Loucy (cell line): ENCODE measurements at regions not wholly inside any gene's neighbourhood (a gene's known extent, or its start where the extent isn't known, plus 50 kb on each side); places are given as distances from the start of the nearest gene placed in this dataset.

ENCODE experiments used
- H2AFZ ChIP-seq: fragments of 200-600 bp; sonication (generic); 2 replicates; pipeline ENCODE4 v1.6.0; 2016; ENCODE audit warnings: antibody characterized with exemption, mild to moderate bottlenecking, low read length, moderate library complexity
- H3F3A ChIP-seq: fragments of 200-600 bp; 2 replicates; pipeline ENCODE4 v1.6.0; 2016; ENCODE audit warnings: antibody characterized with exemption, low read depth, mild to moderate bottlenecking
- H3K27me3 ChIP-seq: fragments of 200-600 bp; sonication (generic); 2 replicates; pipeline ENCODE4 v1.6.1; 2014; ENCODE audit warnings: low read length, mild to moderate bottlenecking; ENCODE audit not compliant: insufficient read depth, poor library complexity, severe bottlenecking
- H3K36me3 ChIP-seq: fragments of 200-600 bp; sonication (generic); 2 replicates; pipeline ENCODE4 v1.6.1; 2016; ENCODE audit warnings: low read length; ENCODE audit not compliant: insufficient read depth
- H3K4me1 ChIP-seq: fragments of 200-600 bp; sonication (generic); 2 replicates; pipeline ENCODE4 v1.5.1; 2014; ENCODE audit warnings: low read length, mild to moderate bottlenecking; ENCODE audit not compliant: insufficient read depth, poor library complexity, severe bottlenecking
- H3K4me2 ChIP-seq: fragments of 200-600 bp; sonication (generic); 2 replicates; pipeline ENCODE4 v1.6.0; 2014; ENCODE audit warnings: antibody characterized with exemption, low read length, low read depth, mild to moderate bottlenecking; ENCODE audit not compliant: poor library complexity, severe bottlenecking
- H3K4me3 ChIP-seq: fragments of 200-600 bp; sonication (generic); 2 replicates; pipeline ENCODE4 v1.5.1; 2014; ENCODE audit warnings: low read length, mild to moderate bottlenecking, mixed read lengths; ENCODE audit not compliant: poor library complexity, severe bottlenecking
- H3K79me2 ChIP-seq: fragments of 200-600 bp; sonication (generic); 2 replicates; pipeline ENCODE4 v1.6.1; 2014; ENCODE audit warnings: low read length; ENCODE audit not compliant: insufficient read depth
- H3K9ac ChIP-seq: fragments of 200-600 bp; sonication (generic); 2 replicates; pipeline ENCODE4 v1.6.0; 2014; ENCODE audit warnings: mild to moderate bottlenecking, low read depth, low read length, moderate library complexity; ENCODE audit not compliant: poor library complexity, severe bottlenecking
- H3K9me2 ChIP-seq: fragments of 200-600 bp; sonication (generic); replicated peaks from 2 replicates; pipeline ENCODE4 v1.6.1; 2016; ENCODE audit warnings: low read depth, low read length, mixed read lengths
- H3K9me3 ChIP-seq: fragments of 200-600 bp; sonication (generic); 2 replicates; pipeline ENCODE4 v1.6.1; 2014; ENCODE audit warnings: mild to moderate bottlenecking, antibody characterized with exemption, low read length, low read depth; ENCODE audit not compliant: insufficient read depth
- H4K20me1 ChIP-seq: fragments of 200-600 bp; sonication (generic); 2 replicates; pipeline ENCODE4 v1.6.0; 2014; ENCODE audit warnings: antibody characterized with exemption, low read length, mild to moderate bottlenecking; ENCODE audit not compliant: insufficient read depth, poor library complexity, severe bottlenecking
- EZH2phosphoT487 ChIP-seq: fragments of 200-600 bp; IDR thresholded peaks from 2 replicates; pipeline ENCODE4 v1.6.1; 2018; ENCODE audit warnings: antibody characterized with exemption, mild to moderate bottlenecking, moderate library complexity, borderline replicate concordance
- TF ChIP-seq, protein P1 (sequence below): fragments of 200-600 bp; sonication (generic); conservative IDR thresholded peaks from 2 replicates; pipeline ENCODE4 v1.5.1; 2014; ENCODE audit warnings: mild to moderate bottlenecking, antibody characterized with exemption, low read length

DNA sequence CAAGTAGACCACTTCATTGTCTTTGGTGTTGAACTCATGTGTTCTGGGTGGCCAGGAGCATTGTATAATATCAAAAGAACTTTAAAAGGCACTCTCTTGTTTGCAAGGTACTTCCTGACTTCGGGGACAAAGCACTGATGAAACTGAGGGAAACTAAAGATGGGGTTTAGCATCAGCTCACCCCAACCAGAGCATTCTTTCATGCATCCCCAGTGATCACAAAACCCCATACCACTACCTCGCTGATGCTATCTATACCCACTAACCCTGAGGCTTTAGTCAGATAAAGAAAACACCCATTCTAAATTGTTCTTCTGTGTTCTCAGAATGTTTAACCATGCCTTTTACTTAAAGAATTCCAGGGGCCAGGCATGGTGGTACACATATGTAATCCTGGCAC, 94.5 kb upstream of the DOCK9 start:
- no peak overlapping the region for H3K9ac ChIP-seq
- no peaks in the 10 kb centered on the region for H4K20me1 ChIP-seq
- H2AFZ ChIP-seq = no peak overlapping the region
- no peaks in the 10 kb centered on the region for H3K36me3 ChIP-seq
- no peak overlapping the region for H3K4me3 ChIP-seq
- no peaks in the 10 kb centered on the region for H3K79me2 ChIP-seq
- no peaks in the 10 kb centered on the region for H3K27me3 ChIP-seq
- H3K4me2 ChIP-seq = no peak overlapping the region
- H3K9me3 ChIP-seq = no peaks in the 10 kb centered on the region
- H3K9me2 ChIP-seq = no peaks in the 10 kb centered on the region
- TF ChIP-seq, protein P1, sequence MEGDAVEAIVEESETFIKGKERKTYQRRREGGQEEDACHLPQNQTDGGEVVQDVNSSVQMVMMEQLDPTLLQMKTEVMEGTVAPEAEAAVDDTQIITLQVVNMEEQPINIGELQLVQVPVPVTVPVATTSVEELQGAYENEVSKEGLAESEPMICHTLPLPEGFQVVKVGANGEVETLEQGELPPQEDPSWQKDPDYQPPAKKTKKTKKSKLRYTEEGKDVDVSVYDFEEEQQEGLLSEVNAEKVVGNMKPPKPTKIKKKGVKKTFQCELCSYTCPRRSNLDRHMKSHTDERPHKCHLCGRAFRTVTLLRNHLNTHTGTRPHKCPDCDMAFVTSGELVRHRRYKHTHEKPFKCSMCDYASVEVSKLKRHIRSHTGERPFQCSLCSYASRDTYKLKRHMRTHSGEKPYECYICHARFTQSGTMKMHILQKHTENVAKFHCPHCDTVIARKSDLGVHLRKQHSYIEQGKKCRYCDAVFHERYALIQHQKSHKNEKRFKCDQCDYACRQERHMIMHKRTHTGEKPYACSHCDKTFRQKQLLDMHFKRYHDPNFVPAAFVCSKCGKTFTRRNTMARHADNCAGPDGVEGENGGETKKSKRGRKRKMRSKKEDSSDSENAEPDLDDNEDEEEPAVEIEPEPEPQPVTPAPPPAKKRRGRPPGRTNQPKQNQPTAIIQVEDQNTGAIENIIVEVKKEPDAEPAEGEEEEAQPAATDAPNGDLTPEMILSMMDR = no peak
- peaks cover 9% of the 10 kb centered on the region for H3K4me1 ChIP-seq
- H3F3A ChIP-seq = no peaks in the 10 kb centered on the region

- Histone ChIP-seq H2AFZ (no peak overlapping the region), H3K4me1 (peaks cover 9% of the 10 kb centered on the region), H3K27me3 (no peaks in the 10 kb centered on the region), H3K9me3 (no peaks in the 10 kb centered on the region), H3K79me2 (no peaks in the 10 kb centered on the region), H3K4me3 (no peak overlapping the region), H3K36me3 (no peaks in the 10 kb centered on the region), H3K9me2 (no peaks in the 10 kb centered on the region), H3K9ac (no peak overlapping the region), H4K20me1 (no peaks in the 10 kb centered on the region), H3F3A (no peaks in the 10 kb centered on the region), H3K4me2 (no peak overlapping the region)
- no peak for TF ChIP-seq EZH2phosphoT487
These were observed 95.1 kb upstream of the DOCK9 start for GRCh38 chr13:99072941-99073340.

DNA sequence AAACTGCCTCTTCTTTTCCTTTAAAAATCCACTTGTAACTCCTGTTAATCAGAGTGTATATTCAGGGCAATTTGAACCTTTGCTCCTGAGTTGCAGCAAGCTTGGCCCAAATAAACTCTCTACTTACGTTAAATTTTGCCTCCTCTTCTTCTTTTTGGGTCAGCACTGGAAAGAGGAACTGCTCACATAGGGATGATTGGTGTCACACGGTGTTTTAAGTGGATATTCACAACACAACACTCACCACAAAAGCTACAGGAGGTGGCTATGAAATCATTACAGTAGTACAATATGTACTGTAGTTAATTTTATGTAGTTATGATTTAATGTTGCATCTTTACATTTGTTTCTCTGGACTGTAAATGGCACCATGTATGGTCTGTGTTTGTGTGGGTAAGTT, 96.8 kb upstream of the DOCK9 start:
- H3K4me1 ChIP-seq = peaks cover 9% of the 10 kb centered on the region
- H3K36me3 ChIP-seq = no peaks in the 10 kb centered on the region
- TF ChIP-seq, protein P1 = no peak
- TF ChIP-seq EZH2phosphoT487 = no peak
- H3K4me2 ChIP-seq = no peak overlapping the region
- H3K27me3 ChIP-seq = no peaks in the 10 kb centered on the region
- H3K9ac ChIP-seq = no peak overlapping the region
- H3K9me3 ChIP-seq = no peaks in the 10 kb centered on the region
- no peaks in the 10 kb centered on the region for H3K79me2 ChIP-seq
- no peaks in the 10 kb centered on the region for H3K9me2 ChIP-seq
- no peak overlapping the region for H3K4me3 ChIP-seq
- no peaks in the 10 kb centered on the region for H4K20me1 ChIP-seq
- no peak overlapping the region for H2AFZ ChIP-seq
- no peaks in the 10 kb centered on the region for H3F3A ChIP-seq

DNA sequence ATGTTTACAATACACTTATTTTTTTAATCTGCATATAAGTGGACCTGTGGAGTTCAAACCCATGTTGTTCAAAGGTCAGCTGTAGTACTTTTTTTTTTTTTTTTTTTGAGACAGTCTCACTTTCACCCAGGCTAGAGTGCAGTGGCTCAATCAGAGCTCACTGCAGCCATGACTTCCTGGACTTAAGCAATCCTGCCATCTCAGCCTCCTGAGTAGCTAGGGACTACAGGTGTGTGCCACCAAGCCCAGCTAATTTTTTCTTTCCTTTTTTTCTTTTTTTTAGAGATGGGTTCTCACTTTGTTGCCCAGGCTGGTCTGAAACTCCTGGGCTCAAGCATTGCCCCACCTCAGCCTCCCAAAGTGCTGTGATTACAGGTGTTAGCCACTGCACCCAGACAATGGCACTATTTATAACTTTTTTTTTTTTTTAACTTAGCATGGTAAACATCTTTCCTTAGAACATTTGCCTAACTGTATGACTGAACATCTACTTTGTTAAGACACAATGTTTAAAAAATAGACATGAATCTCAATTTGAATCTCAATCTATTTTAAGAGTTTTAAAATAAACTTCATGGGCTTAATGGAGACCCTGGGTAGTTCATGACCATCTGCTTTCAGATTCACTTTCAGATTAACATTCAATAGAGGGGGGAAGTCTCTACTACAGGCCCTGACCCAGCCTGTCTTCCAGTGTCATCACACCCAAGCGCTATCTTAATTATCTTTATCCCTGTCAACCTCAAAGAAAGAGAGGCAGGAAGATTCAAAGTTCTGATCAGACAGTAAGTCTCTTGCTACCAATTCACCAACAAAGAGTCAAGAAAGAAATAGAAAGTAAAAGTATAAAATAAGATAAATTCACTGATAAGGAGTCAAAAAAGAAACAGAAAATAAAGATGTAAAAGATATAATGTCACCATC, 97.7 kb upstream of the DOCK9 start:
- H3K9ac ChIP-seq = no peak overlapping the region

More for the DNA sequence above, 97.7 kb upstream of the DOCK9 start:
- H4K20me1 ChIP-seq = no peaks in the 10 kb centered on the region
- no peaks in the 10 kb centered on the region for H3K9me3 ChIP-seq
- TF ChIP-seq, protein P1 = no peak
- TF ChIP-seq EZH2phosphoT487 = no peak
- no peaks in the 10 kb centered on the region for H3K9me2 ChIP-seq
- H3K36me3 ChIP-seq = no peaks in the 10 kb centered on the region
- H3K79me2 ChIP-seq = no peaks in the 10 kb centered on the region
- peak overlapping the region; percentile 15 for H3K4me2 ChIP-seq
- peaks cover 9% of the 10 kb centered on the region for H3K4me1 ChIP-seq
- H3K27me3 ChIP-seq = no peaks in the 10 kb centered on the region
- H3F3A ChIP-seq = no peaks in the 10 kb centered on the region
- no peak overlapping the region for H2AFZ ChIP-seq
- H3K4me3 ChIP-seq = no peak overlapping the region
